GM10248 (cell line): ENCODE measurements at regions not wholly inside any gene's neighbourhood (a gene's known extent, or its start where the extent isn't known, plus 50 kb on each side); places are given as distances from the start of the nearest gene placed in this dataset.

Source experiments
- CTCF ChIA-PET: fragments of 300-600 bp; sonication (Branson Sonifier 250); formaldehyde crosslinking; extraction: SDS; loops from one replicate; lab custom pipeline; 2021; ENCODE audit warnings: antibody characterized with exemption; lab: Yijun Ruan, JAX
- POLR2A ChIA-PET: fragments of 350-650 bp; sonication (Branson Sonifier 250); formaldehyde crosslinking; extraction: SDS; loops from one replicate; lab custom pipeline; 2020; ENCODE audit warnings: antibody characterized with exemption; lab: Yijun Ruan, JAX
- DNase-seq: peaks from one replicate; pipeline ENCODE4 v3.0.0; 2012; ENCODE audit errors: extremely low spot score
- CTCF ChIP-seq: IDR thresholded peaks from 2 replicates; pipeline ENCODE4 v1.5.1; 2012; ENCODE audit warnings: mild to moderate bottlenecking, low read depth; ENCODE audit errors: extremely low read depth, missing control alignments, control extremely low read depth

GRCh38 chr1:208743361-208743760, 499.2 kb upstream of the PLXNA2 start:
- no peak for DNase-seq
- no peak for TF ChIP-seq CTCF
- ChIA-PET CTCF (no interaction called here), POLR2A (no interaction called here)

GRCh38 chr1:208747979-208748378, 503.8 kb upstream of the PLXNA2 start:
- CTCF ChIA-PET: interaction anchor here (1.1 to 1.6 kb wide), 3 partner anchors 18 to 40 kb away, joined by 3 to 4 read pairs (median 4); no protein-coding TSS in a partner anchor
- no peak for TF ChIP-seq CTCF
- POLR2A ChIA-PET: no interaction called here
- no peak for DNase-seq

GRCh38 chr1:208748387-208749165, 504.4 kb upstream of the PLXNA2 start:
- ChIA-PET CTCF (interaction anchor here (1.1 to 1.6 kb wide), 4 partner anchors 17 to 39 kb away, joined by 3 to 4 read pairs (median 4); no protein-coding TSS in a partner anchor), POLR2A (no interaction called here)
- no peak for TF ChIP-seq CTCF
- no peak for DNase-seq

GRCh38 chr1:208756339-208756981, 512.3 kb upstream of the PLXNA2 start:
- ChIA-PET POLR2A (no interaction called here), CTCF (no interaction called here)
- no peak for DNase-seq
- no peak for TF ChIP-seq CTCF

GRCh38 chr1:208757846-208758245, 513.7 kb upstream of the PLXNA2 start:
- POLR2A ChIA-PET: no interaction called here
- CTCF ChIA-PET: no interaction called here
- no peak for DNase-seq
- no peak for TF ChIP-seq CTCF

GRCh38 chr1:208759255-208759654, 515.1 kb upstream of the PLXNA2 start:
- DNase-seq: no peak
- no peak for TF ChIP-seq CTCF
- ChIA-PET POLR2A (no interaction called here), CTCF (no interaction called here)
